Suprapubic skin (tissue), 4 donors: ENCODE measurements at regions not wholly inside any gene's neighbourhood (a gene's known extent, or its start where the extent isn't known, plus 50 kb on each side); places are given as distances from the start of the nearest gene placed in this dataset.

Experiments used
- EP300 ChIP-seq: sonication (generic); formaldehyde crosslinking; IDR thresholded peaks from one replicate; pipeline ENCODE4 v1.6.1; 2017; ENCODE audit warnings: antibody characterized with exemption
- POLR2A ChIP-seq, 2 donors: fragments of 450-650 bp; IDR thresholded peaks; one replicate each; pipeline ENCODE4 v1.6.1; 2017; ENCODE audit warnings: antibody characterized with exemption in 2 of 2, mild to moderate bottlenecking in 2 of 2, moderate library complexity in 2 of 2
- POLR2AphosphoS5 ChIP-seq, 3 donors: sonication (generic); formaldehyde crosslinking; IDR thresholded peaks; one replicate each; pipeline ENCODE4 v1.6.1; 2017; ENCODE audit warnings: antibody characterized with exemption in 3 of 3
- TF ChIP-seq, protein P1 (sequence below), 2 donors: fragments of 200-600 bp in 1 of 2; fragments of 450-650 bp in 1 of 2; sonication (generic) in 1 of 2; IDR thresholded peaks; one replicate each; pipeline ENCODE4 v1.5.1; 2016 to 2019; ENCODE audit warnings: antibody characterized with exemption in 2 of 2, mild to moderate bottlenecking in 1 of 2, moderate library complexity in 1 of 2

GRCh38 chr6:2492686-2493523, 247.5 kb upstream of the GMDS start:
- TF ChIP-seq POLR2A (IDR thresholded peaks at IDR 0.05) (no peak), EP300 (no peak), POLR2AphosphoS5 (IDR thresholded peaks at IDR 0.05) (no peak)
- TF ChIP-seq, protein P1, sequence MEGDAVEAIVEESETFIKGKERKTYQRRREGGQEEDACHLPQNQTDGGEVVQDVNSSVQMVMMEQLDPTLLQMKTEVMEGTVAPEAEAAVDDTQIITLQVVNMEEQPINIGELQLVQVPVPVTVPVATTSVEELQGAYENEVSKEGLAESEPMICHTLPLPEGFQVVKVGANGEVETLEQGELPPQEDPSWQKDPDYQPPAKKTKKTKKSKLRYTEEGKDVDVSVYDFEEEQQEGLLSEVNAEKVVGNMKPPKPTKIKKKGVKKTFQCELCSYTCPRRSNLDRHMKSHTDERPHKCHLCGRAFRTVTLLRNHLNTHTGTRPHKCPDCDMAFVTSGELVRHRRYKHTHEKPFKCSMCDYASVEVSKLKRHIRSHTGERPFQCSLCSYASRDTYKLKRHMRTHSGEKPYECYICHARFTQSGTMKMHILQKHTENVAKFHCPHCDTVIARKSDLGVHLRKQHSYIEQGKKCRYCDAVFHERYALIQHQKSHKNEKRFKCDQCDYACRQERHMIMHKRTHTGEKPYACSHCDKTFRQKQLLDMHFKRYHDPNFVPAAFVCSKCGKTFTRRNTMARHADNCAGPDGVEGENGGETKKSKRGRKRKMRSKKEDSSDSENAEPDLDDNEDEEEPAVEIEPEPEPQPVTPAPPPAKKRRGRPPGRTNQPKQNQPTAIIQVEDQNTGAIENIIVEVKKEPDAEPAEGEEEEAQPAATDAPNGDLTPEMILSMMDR (IDR thresholded peaks at IDR 0.05): no peak
